ENCODE measurements at regions not wholly inside any gene's neighbourhood (a gene's known extent, or its start where the extent isn't known, plus 50 kb on each side); places are given as distances from the start of the nearest gene placed in this dataset.
"Not testable (repeated sequence)": the region's sequence is repeated elsewhere in the genome, so short reads cannot be mapped to it uniquely, and the experiment has no call there.

- Mint-ChIP-seq H3K27ac (ENCODE audit: unreplicated experiment) (no peak overlapping the region), H3K4me3 (no peak overlapping the region), H3K4me1 (no peaks in the 10 kb centered on the region), H3K36me3 (ENCODE audit: low read depth) (no peaks in the 10 kb centered on the region), H3K27me3 (ENCODE audit: low read depth) (no peaks in the 10 kb centered on the region), H3K9me3 (no peaks in the 10 kb centered on the region)
- no peak for DNase-seq (ENCODE audit: low read depth, low spot score)
- no peak for TF ChIP-seq CTCF (conservative IDR thresholded peaks at IDR 0.05)
Observed at GRCh38 chr13:22931576-22931975, 249.2 kb upstream of the SGCG start.

GRCh38 chr13:22932632-22933412, 248.0 kb upstream of the SGCG start:
- H3K4me3 Mint-ChIP-seq; H3K9me3 Mint-ChIP-seq; H3K27me3 Mint-ChIP-seq (ENCODE audit: low read depth); DNase-seq (ENCODE audit: low read depth, low spot score); H3K36me3 Mint-ChIP-seq (ENCODE audit: low read depth); H3K27ac Mint-ChIP-seq (ENCODE audit: unreplicated experiment); H3K4me1 Mint-ChIP-seq: not testable (repeated sequence)

- DNase-seq (ENCODE audit: low read depth, low spot score): no peak
- Mint-ChIP-seq H3K9me3 (no peaks in the 10 kb centered on the region), H3K4me3 (no peak overlapping the region), H3K36me3 (ENCODE audit: low read depth) (no peaks in the 10 kb centered on the region), H3K4me1 (no peaks in the 10 kb centered on the region), H3K27ac (ENCODE audit: unreplicated experiment) (no peak overlapping the region), H3K27me3 (ENCODE audit: low read depth) (no peaks in the 10 kb centered on the region)
- no peak for TF ChIP-seq CTCF (conservative IDR thresholded peaks at IDR 0.05)
Observed at GRCh38 chr13:22933571-22934181, 247.1 kb upstream of the SGCG start.

GRCh38 chr13:22934744-22935523, 245.8 kb upstream of the SGCG start:
- Mint-ChIP-seq H3K27ac (ENCODE audit: unreplicated experiment) (no peak overlapping the region), H3K36me3 (ENCODE audit: low read depth) (no peaks in the 10 kb centered on the region), H3K27me3 (ENCODE audit: low read depth) (no peaks in the 10 kb centered on the region), H3K4me1 (no peaks in the 10 kb centered on the region), H3K9me3 (no peaks in the 10 kb centered on the region), H3K4me3 (no peak overlapping the region)
- no peak for DNase-seq (ENCODE audit: low read depth, low spot score)
- TF ChIP-seq CTCF (conservative IDR thresholded peaks at IDR 0.05): no peak

DNA sequence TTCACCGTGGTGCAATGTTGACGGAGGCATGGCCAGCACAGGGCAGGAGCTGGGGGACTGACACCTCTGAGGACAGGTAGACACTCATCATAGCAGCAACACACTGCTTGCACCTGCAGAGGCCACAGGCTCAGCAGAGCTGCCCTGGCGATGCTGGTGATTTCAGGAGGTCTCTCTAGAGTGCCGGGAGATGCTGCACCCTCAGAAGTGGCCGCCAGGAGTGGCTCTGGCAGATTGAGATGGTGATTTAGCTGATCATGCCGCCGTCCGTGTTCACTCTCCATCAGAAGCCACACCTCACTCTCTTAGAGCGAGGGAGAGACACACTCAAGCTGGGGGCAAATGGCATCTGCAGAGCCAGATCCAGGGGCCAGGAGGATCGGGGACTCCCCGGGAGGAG, 244.6 kb upstream of the SGCG start:
- H3K4me1 Mint-ChIP-seq: no peaks in the 10 kb centered on the region
- TF ChIP-seq CTCF (conservative IDR thresholded peaks at IDR 0.05): no peak
- no peaks in the 10 kb centered on the region for H3K36me3 Mint-ChIP-seq (ENCODE audit: low read depth)
- no peak for DNase-seq (ENCODE audit: low read depth, low spot score)
- H3K27me3 Mint-ChIP-seq (ENCODE audit: low read depth): no peaks in the 10 kb centered on the region
- H3K4me3 Mint-ChIP-seq: no peak overlapping the region
- no peak overlapping the region for H3K27ac Mint-ChIP-seq (ENCODE audit: unreplicated experiment)
- H3K9me3 Mint-ChIP-seq: no peaks in the 10 kb centered on the region

- no peak overlapping the region for H3K4me3 Mint-ChIP-seq
- no peaks in the 10 kb centered on the region for H3K27me3 Mint-ChIP-seq (ENCODE audit: low read depth)
- H3K36me3 Mint-ChIP-seq (ENCODE audit: low read depth): no peaks in the 10 kb centered on the region
- no peaks in the 10 kb centered on the region for H3K9me3 Mint-ChIP-seq
- H3K27ac Mint-ChIP-seq (ENCODE audit: unreplicated experiment): no peak overlapping the region
- TF ChIP-seq CTCF (conservative IDR thresholded peaks at IDR 0.05): no peak
- no peaks in the 10 kb centered on the region for H3K4me1 Mint-ChIP-seq
- DNase-seq (ENCODE audit: low read depth, low spot score): no peak
Observed at GRCh38 chr13:22937241-22937640, 243.5 kb upstream of the SGCG start.
